Mucosa of stomach (tissue), 1 donor: ENCODE measurements at regions not wholly inside any gene's neighbourhood (a gene's known extent, or its start where the extent isn't known, plus 50 kb on each side); places are given as distances from the start of the nearest gene placed in this dataset.

Source experiments
- H3K27me3 ChIP-seq: one replicate; pipeline ENCODE4 v1.7.0; 2013; ENCODE audit warnings: mild to moderate bottlenecking, low read length; ENCODE audit not compliant: control insufficient read depth, insufficient read depth
- H3K36me3 ChIP-seq: one replicate; pipeline ENCODE4 v1.7.0; 2013; ENCODE audit warnings: low read length; ENCODE audit not compliant: control insufficient read depth, insufficient read depth
- H3K4me1 ChIP-seq: one replicate; pipeline ENCODE4 v1.7.0; 2013; ENCODE audit warnings: mild to moderate bottlenecking, low read length; ENCODE audit not compliant: control insufficient read depth, insufficient read depth
- H3K4me3 ChIP-seq: one replicate; pipeline ENCODE4 v1.7.0; 2013; ENCODE audit warnings: low read length
- H3K9ac ChIP-seq: one replicate; pipeline ENCODE4 v1.7.0; 2013; ENCODE audit warnings: mild to moderate bottlenecking, low read length, moderate library complexity
- H3K9me3 ChIP-seq: one replicate; pipeline ENCODE4 v1.7.0; 2013; ENCODE audit warnings: mild to moderate bottlenecking, low read length, moderate library complexity; ENCODE audit not compliant: control insufficient read depth
- donor health status: Pancreatic carcinoma.

DNA sequence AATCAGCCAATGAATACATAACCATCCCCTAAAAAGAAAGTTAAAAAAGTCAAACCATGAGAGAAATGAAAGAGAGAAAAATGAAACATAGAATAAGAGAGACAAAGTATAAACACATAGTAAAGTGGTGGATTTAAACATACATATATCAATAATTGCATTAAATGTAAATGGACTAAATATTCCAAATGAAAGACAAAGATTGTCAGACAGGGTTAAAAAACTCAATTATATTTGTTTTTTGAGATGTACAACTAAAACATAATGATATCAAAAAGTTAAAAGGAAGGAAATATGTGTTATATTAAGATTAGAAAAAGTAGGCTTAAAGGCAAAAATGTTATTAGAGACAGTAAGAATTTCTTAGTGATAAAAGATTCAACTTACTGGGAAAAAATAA lies 83.8 kb upstream of the CELF4 start:
- H3K9ac ChIP-seq = no peak overlapping the region
- no peaks in the 10 kb centered on the region for H3K4me1 ChIP-seq
- H3K27me3 ChIP-seq = no peaks in the 10 kb centered on the region
- H3K9me3 ChIP-seq = no peaks in the 10 kb centered on the region
- no peaks in the 10 kb centered on the region for H3K36me3 ChIP-seq
- H3K4me3 ChIP-seq = no peak overlapping the region

DNA sequence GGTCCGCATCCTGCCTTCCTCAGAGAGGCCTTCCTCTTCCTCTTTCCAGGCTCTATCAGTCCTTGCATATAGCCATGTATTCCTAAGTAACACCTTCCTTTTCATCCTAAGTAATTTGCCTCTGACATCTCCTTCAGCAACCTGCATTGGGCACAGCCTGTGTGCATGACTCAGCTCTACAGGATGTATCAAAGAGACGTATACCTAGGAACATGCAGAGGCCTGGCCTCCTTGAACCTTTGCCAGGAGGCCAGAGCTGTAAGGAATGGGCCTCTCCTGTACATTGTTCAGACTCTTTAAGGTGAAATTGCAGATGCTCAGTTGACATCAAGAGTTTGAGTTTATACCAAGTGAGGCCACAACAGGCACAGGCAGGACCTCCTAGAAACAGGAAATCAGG lies 76.0 kb upstream of the CELF4 start:
- no peaks in the 10 kb centered on the region for H3K36me3 ChIP-seq
- H3K27me3 ChIP-seq = no peaks in the 10 kb centered on the region
- H3K4me1 ChIP-seq = no peaks in the 10 kb centered on the region
- H3K9me3 ChIP-seq = no peaks in the 10 kb centered on the region
- H3K4me3 ChIP-seq = no peak overlapping the region
- no peak overlapping the region for H3K9ac ChIP-seq

DNA sequence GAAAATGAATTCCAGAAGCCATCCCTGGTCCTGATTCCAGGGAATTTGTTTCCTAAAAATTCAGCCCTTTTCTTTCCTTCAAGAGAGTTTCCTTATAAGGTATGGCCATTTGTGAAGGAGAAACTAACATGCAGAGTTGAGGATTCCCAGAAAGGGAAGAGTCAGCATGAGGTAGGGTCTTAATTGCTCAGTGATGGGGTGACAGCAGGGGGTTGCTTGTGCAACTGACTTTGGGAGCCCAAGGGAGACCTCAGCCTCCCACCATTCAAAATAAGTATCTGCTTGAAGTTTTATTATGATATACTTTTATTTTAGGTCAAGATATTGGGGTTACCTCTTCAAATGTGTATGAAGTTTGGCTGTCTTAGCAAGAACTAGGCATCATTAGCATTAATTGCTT lies 74.9 kb upstream of the CELF4 start:
- Histone ChIP-seq H3K9ac (no peak overlapping the region), H3K36me3 (no peaks in the 10 kb centered on the region), H3K9me3 (no peaks in the 10 kb centered on the region), H3K4me3 (no peak overlapping the region), H3K27me3 (no peaks in the 10 kb centered on the region), H3K4me1 (no peaks in the 10 kb centered on the region)

DNA sequence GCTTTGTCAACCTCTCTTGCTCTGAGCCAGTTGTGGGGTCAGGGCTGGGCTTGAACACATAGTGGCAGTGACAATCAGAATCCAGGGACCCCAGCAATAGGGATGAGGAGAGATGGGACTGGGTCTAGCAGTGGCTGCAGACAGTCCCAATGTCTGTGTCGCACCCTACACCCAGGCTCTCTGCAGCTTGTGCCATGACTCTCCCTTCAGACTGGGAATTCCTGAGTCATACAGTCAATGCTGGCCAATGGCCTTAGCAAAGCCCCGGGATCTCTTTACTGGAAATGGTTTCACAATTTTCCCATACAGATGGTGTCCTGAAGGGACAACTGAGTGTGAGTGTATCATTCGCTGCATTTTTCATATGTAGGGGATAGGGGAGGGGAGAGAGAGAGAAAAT lies 74.2 kb upstream of the CELF4 start:
- H3K27me3 ChIP-seq = no peaks in the 10 kb centered on the region
- H3K4me3 ChIP-seq = no peak overlapping the region

DNA sequence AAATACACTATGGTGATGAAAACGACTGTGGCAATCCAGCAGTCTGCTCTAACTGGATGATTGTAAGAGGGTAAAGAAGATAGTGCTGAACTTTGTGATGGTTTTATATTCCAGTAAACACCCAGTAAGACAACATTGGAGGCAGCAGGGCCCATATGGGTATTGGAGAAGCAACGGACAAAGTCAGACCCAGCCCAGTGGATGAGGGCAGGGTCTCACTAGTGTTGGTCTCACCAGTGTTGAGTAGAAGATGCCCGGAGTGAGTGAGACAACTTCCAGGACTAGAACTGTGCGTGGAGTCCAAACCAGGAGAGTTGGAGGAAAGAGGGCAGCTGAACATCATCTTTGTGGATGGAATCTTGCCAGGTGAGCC lies 71.9 kb upstream of the CELF4 start:
- Histone ChIP-seq H3K4me1 (no peaks in the 10 kb centered on the region), H3K9ac (no peak overlapping the region), H3K27me3 (no peaks in the 10 kb centered on the region), H3K4me3 (no peak overlapping the region), H3K36me3 (no peaks in the 10 kb centered on the region), H3K9me3 (no peaks in the 10 kb centered on the region)

More for the DNA sequence above, 74.2 kb upstream of the CELF4 start:
- H3K9me3 ChIP-seq = no peaks in the 10 kb centered on the region
- H3K36me3 ChIP-seq = no peaks in the 10 kb centered on the region
- no peaks in the 10 kb centered on the region for H3K4me1 ChIP-seq
- no peak overlapping the region for H3K9ac ChIP-seq

DNA sequence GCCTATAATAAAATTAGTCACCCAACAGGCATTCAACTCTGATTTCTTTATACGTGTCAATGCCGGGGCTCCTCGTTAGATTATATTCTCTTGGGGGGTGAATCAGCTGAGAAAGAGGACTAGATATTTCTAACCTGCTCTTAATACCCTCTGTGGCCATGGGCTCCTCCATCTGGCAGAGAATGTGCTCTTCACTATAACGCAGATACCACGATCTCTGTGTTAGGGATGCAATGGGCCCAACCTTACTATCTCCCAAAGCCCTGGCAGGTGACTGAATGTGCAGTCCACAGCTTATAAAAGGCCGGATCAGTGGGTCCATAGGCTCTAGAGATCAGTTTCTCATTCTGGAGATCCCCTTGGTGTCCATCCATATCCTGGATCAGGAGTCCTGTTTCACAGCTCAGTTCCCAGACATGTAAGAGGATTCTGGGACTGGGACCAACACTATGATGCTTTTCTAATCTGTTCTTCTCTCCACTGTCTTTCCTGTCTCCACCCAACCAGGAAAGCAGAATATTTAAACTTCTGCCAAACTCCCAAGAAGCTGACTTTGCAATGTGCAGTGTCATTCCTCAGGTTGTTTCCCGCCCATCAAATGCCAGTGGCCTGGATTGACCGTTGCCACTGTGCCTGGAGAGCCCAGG lies 71.4 kb upstream of the CELF4 start:
- Histone ChIP-seq H3K36me3 (no peaks in the 10 kb centered on the region), H3K27me3 (no peaks in the 10 kb centered on the region), H3K9ac (no peak overlapping the region), H3K4me1 (no peaks in the 10 kb centered on the region), H3K4me3 (no peak overlapping the region), H3K9me3 (no peaks in the 10 kb centered on the region)

DNA sequence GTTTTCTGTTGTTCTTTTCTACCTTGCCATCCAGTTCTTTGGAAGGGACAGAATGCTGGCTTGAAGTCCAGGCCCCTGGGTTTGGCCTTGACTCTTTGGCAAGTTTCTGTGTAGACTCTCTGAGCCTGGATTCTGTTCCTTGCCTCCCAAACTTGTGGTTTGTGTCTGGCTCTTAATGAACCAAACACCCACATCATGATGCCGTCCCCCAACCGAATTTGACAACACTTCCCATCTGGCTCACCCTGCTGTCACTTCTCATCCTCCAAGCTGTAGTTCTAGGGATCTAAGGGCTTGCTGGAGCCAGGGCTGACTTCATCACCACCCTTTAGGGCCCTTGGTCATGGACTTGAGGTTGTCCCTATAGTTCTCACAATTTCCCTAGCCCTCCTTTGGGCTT lies 68.9 kb upstream of the CELF4 start:
- no peaks in the 10 kb centered on the region for H3K4me1 ChIP-seq
- H3K9ac ChIP-seq = no peak overlapping the region
- no peaks in the 10 kb centered on the region for H3K36me3 ChIP-seq
- no peak overlapping the region for H3K4me3 ChIP-seq
- no peaks in the 10 kb centered on the region for H3K9me3 ChIP-seq
- H3K27me3 ChIP-seq = no peaks in the 10 kb centered on the region

DNA sequence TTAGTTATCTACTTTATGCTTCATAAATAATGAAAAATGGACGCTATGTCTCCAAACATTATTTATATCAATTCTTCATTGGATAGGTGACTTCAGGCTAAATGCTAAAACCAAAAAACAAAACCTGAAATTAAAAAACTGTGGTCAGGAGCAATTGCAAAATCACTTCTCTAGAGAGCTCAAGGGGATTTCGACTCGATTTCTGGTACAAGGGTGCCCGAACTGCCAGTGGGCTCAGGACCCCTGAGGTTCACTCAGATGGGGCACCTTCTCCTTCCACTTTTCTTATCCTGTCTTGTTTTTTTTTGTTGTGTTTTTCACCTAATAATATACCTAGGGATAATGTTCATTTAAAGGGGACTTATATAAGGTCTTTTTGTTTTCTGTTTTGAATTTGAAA lies 65.8 kb upstream of the CELF4 start:
- H3K9me3 ChIP-seq = no peaks in the 10 kb centered on the region
- no peaks in the 10 kb centered on the region for H3K36me3 ChIP-seq
- no peaks in the 10 kb centered on the region for H3K27me3 ChIP-seq
- no peaks in the 10 kb centered on the region for H3K4me1 ChIP-seq
- no peak overlapping the region for H3K4me3 ChIP-seq
- no peak overlapping the region for H3K9ac ChIP-seq

DNA sequence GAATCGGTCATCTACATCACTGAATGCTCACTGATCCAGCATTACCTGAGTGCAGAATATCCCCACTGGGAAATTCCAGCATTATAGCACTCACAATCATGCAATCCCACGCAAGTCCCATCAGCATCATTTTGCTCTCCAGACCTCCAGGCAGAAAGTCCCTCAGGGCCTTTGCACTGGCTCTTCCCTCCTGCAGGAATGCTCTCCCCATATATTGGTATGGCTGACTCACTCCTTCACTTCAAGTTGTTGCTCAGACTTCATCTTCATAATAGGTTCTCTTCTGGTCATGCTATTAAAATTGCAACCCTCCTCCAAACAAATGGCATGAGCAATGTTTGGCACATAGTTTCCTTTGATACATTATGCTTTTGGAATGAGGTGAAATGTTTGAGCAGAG lies 64.7 kb upstream of the CELF4 start:
- H3K27me3 ChIP-seq = no peaks in the 10 kb centered on the region
- no peak overlapping the region for H3K9ac ChIP-seq
- H3K36me3 ChIP-seq = no peaks in the 10 kb centered on the region
- no peaks in the 10 kb centered on the region for H3K9me3 ChIP-seq
- no peak overlapping the region for H3K4me3 ChIP-seq
- no peaks in the 10 kb centered on the region for H3K4me1 ChIP-seq

DNA sequence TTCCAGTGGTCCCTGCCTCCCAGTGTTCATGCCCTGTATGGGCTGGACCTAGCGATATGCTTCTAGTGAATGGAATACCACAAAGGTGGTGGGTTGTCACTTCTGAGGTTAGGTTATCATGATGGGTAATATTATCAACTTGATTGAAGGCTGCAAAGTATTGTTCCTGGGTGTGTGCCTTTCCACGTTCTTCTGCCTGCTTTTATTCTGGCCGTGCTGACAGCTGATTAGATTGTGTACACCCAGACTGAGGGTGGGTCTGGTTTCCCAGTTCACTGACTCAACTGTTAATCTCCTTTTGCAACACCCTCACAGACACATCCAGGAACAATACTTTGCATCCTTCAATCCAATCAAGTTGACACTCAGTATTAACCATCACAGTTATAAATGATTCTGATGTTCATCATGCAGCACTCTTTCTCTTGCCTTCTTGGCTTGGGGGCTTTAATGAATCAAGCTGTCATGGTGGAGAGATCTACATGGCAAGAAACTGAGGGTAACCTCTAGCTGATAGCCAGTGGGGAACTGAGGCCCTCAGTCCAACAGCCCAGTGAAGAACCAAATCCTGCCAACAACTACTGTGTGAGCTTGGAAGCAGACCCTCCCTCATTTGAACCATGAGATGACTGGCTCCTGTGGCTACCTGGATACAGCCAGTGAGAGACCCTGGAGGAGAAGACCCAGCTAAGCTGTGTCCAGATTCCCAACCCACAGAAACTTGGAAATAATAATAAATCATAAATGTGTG lies 63.0 kb upstream of the CELF4 start:
- H3K4me1 ChIP-seq = no peaks in the 10 kb centered on the region
- H3K9me3 ChIP-seq = no peaks in the 10 kb centered on the region
- H3K4me3 ChIP-seq = no peak overlapping the region
- H3K9ac ChIP-seq = no peak overlapping the region
- no peaks in the 10 kb centered on the region for H3K27me3 ChIP-seq
- H3K36me3 ChIP-seq = no peaks in the 10 kb centered on the region

DNA sequence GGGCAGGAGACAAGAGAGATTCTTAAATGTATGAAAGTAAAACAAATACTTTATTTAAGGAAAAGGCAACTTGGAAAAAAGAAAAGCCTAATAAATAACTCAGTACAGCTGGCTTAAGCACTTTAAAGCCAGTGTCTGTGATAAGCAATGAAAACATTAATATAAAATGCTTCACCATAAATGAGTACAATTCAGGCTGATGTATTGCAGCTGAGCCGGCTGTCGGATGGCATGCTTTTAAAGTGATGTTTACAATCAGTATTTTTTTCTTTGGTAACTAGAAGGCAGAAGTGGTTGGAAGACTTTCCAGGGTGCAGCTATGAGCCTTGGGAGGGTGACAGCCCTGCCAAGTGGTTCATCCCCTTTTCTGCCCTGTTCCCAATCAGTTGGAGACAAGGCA lies 58.7 kb upstream of the CELF4 start:
- Histone ChIP-seq H3K4me1 (no peaks in the 10 kb centered on the region), H3K4me3 (no peak overlapping the region), H3K27me3 (no peaks in the 10 kb centered on the region), H3K36me3 (no peaks in the 10 kb centered on the region), H3K9me3 (no peaks in the 10 kb centered on the region), H3K9ac (no peak overlapping the region)

DNA sequence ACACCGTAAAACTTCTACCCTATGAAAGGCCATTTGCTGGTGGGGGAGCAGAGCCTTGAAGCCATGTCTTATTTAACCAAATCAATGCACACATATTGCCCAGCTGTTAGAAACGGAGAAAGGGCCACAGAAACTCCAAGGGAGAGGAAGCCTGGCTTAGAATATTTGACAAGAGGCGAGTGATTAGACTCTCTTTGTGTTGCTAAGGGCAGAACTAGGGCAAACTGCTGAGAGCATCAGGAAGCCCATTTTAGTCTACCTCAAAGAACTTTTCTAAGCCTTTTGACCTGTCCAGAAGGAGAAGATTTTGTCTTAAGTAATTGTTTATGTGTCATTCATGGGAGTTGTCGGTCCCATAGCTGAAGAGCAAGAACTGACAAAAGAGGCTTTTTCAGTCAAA lies 54.4 kb upstream of the CELF4 start:
- Histone ChIP-seq H3K36me3 (no peaks in the 10 kb centered on the region), H3K27me3 (no peaks in the 10 kb centered on the region), H3K9ac (no peak overlapping the region), H3K9me3 (no peaks in the 10 kb centered on the region), H3K4me1 (no peaks in the 10 kb centered on the region), H3K4me3 (no peak overlapping the region)
